ENCODE measurements at regions not wholly inside any gene's neighbourhood (a gene's known extent, or its start where the extent isn't known, plus 50 kb on each side); places are given as distances from the start of the nearest gene placed in this dataset.

- Histone ChIP-seq H3K36me3 (no peaks in the 10 kb centered on the region), H3K9me3 (no peaks in the 10 kb centered on the region), H3K27ac (no peak overlapping the region), H3K27me3 (peaks cover 0 to 22% of the 10 kb centered on the region in 2 donors), H3K4me3 (no peak overlapping the region), H3K4me1 (no peaks in the 10 kb centered on the region)
- intact Hi-C loops (cut with DNase I; ENCODE audit: low total_unique reads) = no loop called here
- no peak for DNase-seq (ENCODE audit: low spot score in 2 of 2)
- TF ChIP-seq POLR2AphosphoS5 (IDR thresholded peaks at IDR 0.05) = no peak
- TF ChIP-seq, protein P1, sequence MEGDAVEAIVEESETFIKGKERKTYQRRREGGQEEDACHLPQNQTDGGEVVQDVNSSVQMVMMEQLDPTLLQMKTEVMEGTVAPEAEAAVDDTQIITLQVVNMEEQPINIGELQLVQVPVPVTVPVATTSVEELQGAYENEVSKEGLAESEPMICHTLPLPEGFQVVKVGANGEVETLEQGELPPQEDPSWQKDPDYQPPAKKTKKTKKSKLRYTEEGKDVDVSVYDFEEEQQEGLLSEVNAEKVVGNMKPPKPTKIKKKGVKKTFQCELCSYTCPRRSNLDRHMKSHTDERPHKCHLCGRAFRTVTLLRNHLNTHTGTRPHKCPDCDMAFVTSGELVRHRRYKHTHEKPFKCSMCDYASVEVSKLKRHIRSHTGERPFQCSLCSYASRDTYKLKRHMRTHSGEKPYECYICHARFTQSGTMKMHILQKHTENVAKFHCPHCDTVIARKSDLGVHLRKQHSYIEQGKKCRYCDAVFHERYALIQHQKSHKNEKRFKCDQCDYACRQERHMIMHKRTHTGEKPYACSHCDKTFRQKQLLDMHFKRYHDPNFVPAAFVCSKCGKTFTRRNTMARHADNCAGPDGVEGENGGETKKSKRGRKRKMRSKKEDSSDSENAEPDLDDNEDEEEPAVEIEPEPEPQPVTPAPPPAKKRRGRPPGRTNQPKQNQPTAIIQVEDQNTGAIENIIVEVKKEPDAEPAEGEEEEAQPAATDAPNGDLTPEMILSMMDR (IDR thresholded peaks at IDR 0.05) = no peak
- TF ChIP-seq POLR2A (IDR thresholded peaks at IDR 0.05) = no peak
Observed at GRCh38 chr1:38131024-38131585, 84.5 kb upstream of the POU3F1 start.

- intact Hi-C loops (cut with DNase I; ENCODE audit: low total_unique reads) = no loop called here
Observed at GRCh38 chr1:38129971-38130370, 83.4 kb upstream of the POU3F1 start.

DNA sequence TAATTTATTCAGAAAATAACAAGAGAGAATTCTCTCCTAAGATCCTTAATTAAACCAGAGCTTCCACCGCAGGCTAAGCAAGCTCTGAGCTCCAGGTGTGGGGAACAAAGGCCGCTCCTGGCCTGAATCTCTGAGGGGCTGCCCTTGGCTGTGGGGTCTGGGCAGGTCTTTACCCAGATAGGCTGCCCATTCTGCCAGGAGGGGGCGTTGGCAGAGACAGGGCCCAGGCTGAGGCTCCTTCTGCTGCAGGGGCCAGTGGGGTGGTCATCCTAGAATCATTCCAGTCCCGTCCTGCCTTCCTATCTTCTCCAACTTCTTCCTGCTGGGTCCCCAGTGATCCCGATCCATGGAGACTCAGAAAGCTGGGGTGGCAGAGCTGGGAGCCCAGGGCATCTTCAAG, 82.9 kb upstream of the POU3F1 start:
- intact Hi-C loops (cut with DNase I; ENCODE audit: low total_unique reads) = no loop called here
- peaks cover 0 to 15% of the 10 kb centered on the region in 2 donors for H3K27me3 ChIP-seq
- H3K4me3 ChIP-seq = no peak overlapping the region
- no peak for DNase-seq (ENCODE audit: low spot score in 2 of 2)
- no peaks in the 10 kb centered on the region for H3K36me3 ChIP-seq
- no peak for TF ChIP-seq POLR2A (IDR thresholded peaks at IDR 0.05)
- TF ChIP-seq, protein P1 (IDR thresholded peaks at IDR 0.05) = no peak
- H3K9me3 ChIP-seq = no peaks in the 10 kb centered on the region
- H3K27ac ChIP-seq = no peak overlapping the region
- H3K4me1 ChIP-seq = no peaks in the 10 kb centered on the region

More at GRCh38 chr1:38129971-38130370, 83.4 kb upstream of the POU3F1 start:
- Histone ChIP-seq H3K4me3 (no peak overlapping the region), H3K9me3 (no peaks in the 10 kb centered on the region), H3K36me3 (no peaks in the 10 kb centered on the region), H3K27ac (no peak overlapping the region), H3K4me1 (no peaks in the 10 kb centered on the region), H3K27me3 (peaks cover 0 to 18% of the 10 kb centered on the region in 2 donors)
- TF ChIP-seq, protein P1 (IDR thresholded peaks at IDR 0.05) = no peak
- TF ChIP-seq POLR2AphosphoS5 (IDR thresholded peaks at IDR 0.05) = no peak
- TF ChIP-seq POLR2A (IDR thresholded peaks at IDR 0.05) = no peak
- DNase-seq (ENCODE audit: low spot score in 2 of 2) = no peak

- Histone ChIP-seq H3K27ac (no peak overlapping the region), H3K27me3 (peaks cover 0 to 14% of the 10 kb centered on the region in 2 donors), H3K4me3 (no peak overlapping the region), H3K9me3 (no peaks in the 10 kb centered on the region), H3K36me3 (no peaks in the 10 kb centered on the region), H3K4me1 (no peaks in the 10 kb centered on the region)
- intact Hi-C loops (cut with DNase I; ENCODE audit: low total_unique reads) = no loop called here
- TF ChIP-seq POLR2A (IDR thresholded peaks at IDR 0.05) (no peak), POLR2AphosphoS5 (IDR thresholded peaks at IDR 0.05) (no peak)
- TF ChIP-seq, protein P1 (IDR thresholded peaks at IDR 0.05) = no peak
- DNase-seq (ENCODE audit: low spot score in 2 of 2) = no peak
Observed at GRCh38 chr1:38128926-38129453, 82.4 kb upstream of the POU3F1 start.

DNA sequence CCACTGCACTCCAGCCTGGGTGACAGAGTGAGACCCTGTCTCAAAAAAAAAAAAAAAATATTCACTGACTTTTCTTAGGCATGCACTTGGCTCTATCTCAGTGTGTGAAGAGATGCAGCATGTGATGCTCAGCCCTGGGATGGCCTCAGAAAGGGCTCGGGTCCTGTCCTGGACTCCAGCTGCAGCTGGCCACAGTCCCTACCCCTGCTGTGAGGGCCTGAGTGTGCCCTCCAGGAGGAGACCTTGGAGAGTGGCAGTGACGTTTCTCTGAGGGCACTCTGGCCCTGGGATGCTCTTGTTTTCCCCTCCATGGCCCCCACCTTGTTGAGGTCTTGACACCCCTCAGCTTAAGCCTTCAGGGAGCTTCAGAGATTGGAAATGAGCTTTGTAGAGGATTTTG, 81.9 kb upstream of the POU3F1 start:
- Histone ChIP-seq H3K27ac (no peak overlapping the region), H3K9me3 (no peaks in the 10 kb centered on the region), H3K4me1 (no peaks in the 10 kb centered on the region), H3K4me3 (no peak overlapping the region), H3K27me3 (peaks cover 0 to 17% of the 10 kb centered on the region in 2 donors), H3K36me3 (no peaks in the 10 kb centered on the region)
- TF ChIP-seq, protein P1 (IDR thresholded peaks at IDR 0.05) = no peak
- TF ChIP-seq POLR2A (IDR thresholded peaks at IDR 0.05) = no peak
- TF ChIP-seq POLR2AphosphoS5 (IDR thresholded peaks at IDR 0.05) = no peak
- no peak for DNase-seq (ENCODE audit: low spot score in 2 of 2)
- intact Hi-C loops (cut with DNase I; ENCODE audit: low total_unique reads) = no loop called here

All from breast epithelium (tissue), 4 donors.